A549 (cell line): ENCODE measurements at regions not wholly inside any gene's neighbourhood (a gene's known extent, or its start where the extent isn't known, plus 50 kb on each side); places are given as distances from the start of the nearest gene placed in this dataset.

Source experiments
- CHD2 ChIP-seq: fragments of 150-350 bp; IDR thresholded peaks from 2 replicates; pipeline ENCODE4 v1.6.1; 2014; ENCODE audit warnings: low read length; ENCODE audit not compliant: partially characterized antibody
- CHD4 ChIP-seq: fragments of 200-600 bp; sonication (generic); IDR thresholded peaks from 2 replicates; pipeline ENCODE4 v1.6.1; 2016; ENCODE audit warnings: antibody characterized with exemption, mild to moderate bottlenecking, borderline replicate concordance
- GATA3 ChIP-seq: IDR thresholded peaks from 2 replicates; pipeline ENCODE4 v1.6.1; 2012; ENCODE audit warnings: borderline replicate concordance
- KDM1A ChIP-seq: fragments of 200-600 bp; sonication (generic); IDR thresholded peaks from 2 replicates; pipeline ENCODE4 v1.6.1; 2016; ENCODE audit warnings: low read depth, mild to moderate bottlenecking
- MAZ ChIP-seq: fragments of 150-350 bp; IDR thresholded peaks from 2 replicates; pipeline ENCODE4 v1.6.1; 2014; ENCODE audit warnings: antibody characterized with exemption, low read depth, low read length, borderline replicate concordance
- NR3C1 ChIP-seq: fragments of >200 bp; sonication (Bioruptor Twin); formaldehyde crosslinking; IDR thresholded peaks from 3 replicates; pipeline ENCODE4 v1.6.1; 2017
- POLR2A ChIP-seq: IDR thresholded peaks from 2 replicates; pipeline ENCODE4 v1.6.1; 2012; ENCODE audit warnings: mild to moderate bottlenecking, low read length
- RAD21 ChIP-seq, 2 experiments: fragments of >200 bp in 1 of 2; sonication (Bioruptor Twin) in 1 of 2; formaldehyde crosslinking in 1 of 2; IDR thresholded peaks in 1 of 2; conservative IDR thresholded peaks in 1 of 2; 2 replicates in 1 of 2; 3 replicates in 1 of 2; pipeline ENCODE4 v1.6.1; 2012 to 2018; ENCODE audit warnings: inconsistent platforms in 1 of 2
- TFCP2L1 ChIP-seq: fragments of 250-450 bp; sonication (Bioruptor Pico); IDR thresholded peaks from 2 replicates; pipeline ENCODE4 v1.5.0; 2021; ENCODE audit warnings: mild to moderate bottlenecking
- TF ChIP-seq, protein P1 (sequence below): fragments of >200 bp; sonication (Bioruptor Twin); formaldehyde crosslinking; IDR thresholded peaks from 3 replicates; pipeline ENCODE4 v1.5.1; 2016

DNA sequence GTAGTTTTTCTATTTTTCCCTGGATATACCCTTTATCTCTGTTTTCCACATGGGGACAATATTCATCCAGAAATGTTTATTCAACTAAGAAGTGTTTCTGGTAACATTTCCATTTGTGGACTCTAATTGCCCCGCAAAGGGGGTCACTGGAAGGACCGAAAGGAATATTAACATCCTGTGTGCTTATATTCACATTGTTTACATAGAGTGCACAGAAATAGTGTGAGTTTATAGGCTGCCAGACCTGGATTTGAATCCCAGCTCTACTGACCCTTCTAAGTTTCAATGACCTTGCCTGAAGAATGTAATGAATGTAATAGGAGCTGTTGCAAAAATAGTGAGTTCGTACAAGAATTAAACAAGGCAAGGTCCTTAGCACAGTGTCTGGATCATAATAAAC lies 152.9 kb upstream of the NCKAP5 start:
- TF ChIP-seq MAZ (no peak), POLR2A (no peak), KDM1A (no peak), RAD21 (conservative IDR thresholded peaks at IDR 0.05 in 1 of 2, IDR thresholded peaks at IDR 0.05 in 1 of 2) (no peak), TFCP2L1 (CRISPR knock-in tag) (no peak), CHD2 (no peak), CHD4 (no peak), NR3C1 (no peak), GATA3 (no peak)
- TF ChIP-seq, protein P1, sequence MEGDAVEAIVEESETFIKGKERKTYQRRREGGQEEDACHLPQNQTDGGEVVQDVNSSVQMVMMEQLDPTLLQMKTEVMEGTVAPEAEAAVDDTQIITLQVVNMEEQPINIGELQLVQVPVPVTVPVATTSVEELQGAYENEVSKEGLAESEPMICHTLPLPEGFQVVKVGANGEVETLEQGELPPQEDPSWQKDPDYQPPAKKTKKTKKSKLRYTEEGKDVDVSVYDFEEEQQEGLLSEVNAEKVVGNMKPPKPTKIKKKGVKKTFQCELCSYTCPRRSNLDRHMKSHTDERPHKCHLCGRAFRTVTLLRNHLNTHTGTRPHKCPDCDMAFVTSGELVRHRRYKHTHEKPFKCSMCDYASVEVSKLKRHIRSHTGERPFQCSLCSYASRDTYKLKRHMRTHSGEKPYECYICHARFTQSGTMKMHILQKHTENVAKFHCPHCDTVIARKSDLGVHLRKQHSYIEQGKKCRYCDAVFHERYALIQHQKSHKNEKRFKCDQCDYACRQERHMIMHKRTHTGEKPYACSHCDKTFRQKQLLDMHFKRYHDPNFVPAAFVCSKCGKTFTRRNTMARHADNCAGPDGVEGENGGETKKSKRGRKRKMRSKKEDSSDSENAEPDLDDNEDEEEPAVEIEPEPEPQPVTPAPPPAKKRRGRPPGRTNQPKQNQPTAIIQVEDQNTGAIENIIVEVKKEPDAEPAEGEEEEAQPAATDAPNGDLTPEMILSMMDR: no peak
